Bronchial epithelial cell (primary cell): ENCODE measurements at regions not wholly inside any gene's neighbourhood (a gene's known extent, or its start where the extent isn't known, plus 50 kb on each side); places are given as distances from the start of the nearest gene placed in this dataset.
"Not testable (repeated sequence)": the region's sequence is repeated elsewhere in the genome, so short reads cannot be mapped to it uniquely, and the experiment has no call there.

ENCODE experiments used
- DNase-seq: peaks from one replicate; pipeline ENCODE4 v3.0.0-alpha.2; 2010; ENCODE audit warnings: low read depth
- FAIRE-seq: peaks from 2 replicates; lab custom pipeline; 2011; peaks lifted over from hg19 to GRCh38; lab: Jason Lieb, UNC
- H3K27me3 ChIP-seq: 2 replicates; pipeline ENCODE4 v1.5.1; 2011; ENCODE audit warnings: low read length; ENCODE audit not compliant: control insufficient read depth, insufficient read depth
- H3K36me3 ChIP-seq: 2 replicates; pipeline ENCODE4 v1.5.1; 2011; ENCODE audit warnings: low read length; ENCODE audit not compliant: control insufficient read depth, insufficient read depth
- H3K4me3 ChIP-seq: 2 replicates; pipeline ENCODE4 v1.5.1; 2011; ENCODE audit warnings: mild to moderate bottlenecking, low read depth, low read length, control low read depth
- CTCF ChIP-seq: IDR thresholded peaks from 2 replicates; pipeline ENCODE4 v1.5.1; 2011; ENCODE audit warnings: mild to moderate bottlenecking, moderate library complexity, low read length, control low read depth, inconsistent platforms; ENCODE audit not compliant: insufficient read depth, severe bottlenecking

GRCh38 chr5:125083981-125084380 lies 337.5 kb upstream of the ZNF608 start:
- H3K36me3 ChIP-seq: no peaks in the 10 kb centered on the region
- FAIRE-seq: no peak
- no peak overlapping the region for H3K4me3 ChIP-seq
- no peak for TF ChIP-seq CTCF
- peak; percentile 75 for DNase-seq
- no peaks in the 10 kb centered on the region for H3K27me3 ChIP-seq

- H3K4me3 ChIP-seq: no peak overlapping the region
- FAIRE-seq (no peak), DNase-seq (peak; percentile 13)
- no peak for TF ChIP-seq CTCF
- H3K27me3 ChIP-seq: no peaks in the 10 kb centered on the region
- no peaks in the 10 kb centered on the region for H3K36me3 ChIP-seq
Observed at GRCh38 chr5:125085797-125086505, 339.5 kb upstream of the ZNF608 start.

GRCh38 chr5:125088522-125089105 lies 342.2 kb upstream of the ZNF608 start:
- TF ChIP-seq CTCF: no peak
- H3K4me3 ChIP-seq: no peak overlapping the region
- DNase-seq (no peak), FAIRE-seq (no peak)
- H3K27me3 ChIP-seq: no peaks in the 10 kb centered on the region
- no peaks in the 10 kb centered on the region for H3K36me3 ChIP-seq

- H3K36me3 ChIP-seq, H3K27me3 ChIP-seq, DNase-seq, FAIRE-seq, H3K4me3 ChIP-seq: not testable (repeated sequence)
Observed at GRCh38 chr5:125092138-125092537, 345.7 kb upstream of the ZNF608 start.

GRCh38 chr5:125093776-125094175 lies 347.3 kb upstream of the ZNF608 start:
- TF ChIP-seq CTCF: no peak
- Histone ChIP-seq H3K4me3 (no peak overlapping the region), H3K36me3 (no peaks in the 10 kb centered on the region), H3K27me3 (no peaks in the 10 kb centered on the region)
- FAIRE-seq (no peak), DNase-seq (peak; percentile 92)

- no peak for DNase-seq
- FAIRE-seq: no peak
- no peaks in the 10 kb centered on the region for H3K27me3 ChIP-seq
- no peak overlapping the region for H3K4me3 ChIP-seq
- no peaks in the 10 kb centered on the region for H3K36me3 ChIP-seq
- no peak for TF ChIP-seq CTCF
Observed at GRCh38 chr5:125100342-125100741, 353.9 kb upstream of the ZNF608 start.
